HUES64 (cell line): ENCODE measurements at regions not wholly inside any gene's neighbourhood (a gene's known extent, or its start where the extent isn't known, plus 50 kb on each side); places are given as distances from the start of the nearest gene placed in this dataset.
"Not testable (repeated sequence)": the region's sequence is repeated elsewhere in the genome, so short reads cannot be mapped to it uniquely, and the experiment has no call there.

Source experiments
- H3K27ac ChIP-seq: 2 replicates; pipeline ENCODE4 v1.7.0; 2013; ENCODE audit warnings: low read depth, low read length, inconsistent platforms
- H3K27me3 ChIP-seq: 2 replicates; pipeline ENCODE4 v1.6.1; 2013; ENCODE audit warnings: mild to moderate bottlenecking, low read length; ENCODE audit not compliant: insufficient read depth
- H3K36me3 ChIP-seq: 2 replicates; pipeline ENCODE4 v1.6.1; 2013; ENCODE audit warnings: mild to moderate bottlenecking, low read length; ENCODE audit not compliant: insufficient read depth
- H3K4me1 ChIP-seq: 2 replicates; pipeline ENCODE4 v1.6.1; 2013; ENCODE audit warnings: mild to moderate bottlenecking, low read length, moderate library complexity; ENCODE audit not compliant: insufficient read depth
- H3K4me3 ChIP-seq: 2 replicates; pipeline ENCODE4 v1.5.1; 2013; ENCODE audit warnings: mild to moderate bottlenecking, low read length, moderate library complexity
- H3K9ac ChIP-seq: 2 replicates; pipeline ENCODE4 v1.6.1; 2013; ENCODE audit warnings: mild to moderate bottlenecking, low read depth, low read length
- H3K9me3 ChIP-seq: 2 replicates; pipeline ENCODE4 v1.6.1; 2013; ENCODE audit warnings: low read depth, low read length; ENCODE audit not compliant: insufficient read depth
- WGBS: fragments of 150-250, 120-280 bp; methylation state at CpG from one replicate; pipeline ENCODE4 v1.1.7; 2013; ENCODE audit warnings: missing lambda C conversion rate; 5-methylcytosine and 5-hydroxymethylcytosine counted together

DNA sequence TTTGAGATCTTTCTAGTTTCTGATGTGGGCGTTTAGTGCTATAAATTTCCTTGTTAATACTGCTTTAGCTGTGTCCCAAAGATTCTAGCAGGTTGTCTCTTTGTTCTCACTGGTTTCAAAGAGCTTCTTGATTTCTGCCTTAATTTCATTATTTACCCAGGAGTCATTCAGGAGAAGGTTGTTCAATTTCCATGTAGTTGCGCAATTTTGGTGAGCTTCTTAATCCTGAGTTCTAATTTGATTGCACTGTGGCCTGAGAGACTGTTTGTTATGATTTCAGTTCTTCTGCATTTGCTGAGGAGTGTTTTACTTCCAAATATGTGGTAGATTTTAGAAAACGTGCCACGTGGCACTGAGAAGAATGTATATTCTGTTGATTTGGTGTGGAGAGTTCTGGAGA lies 254.6 kb downstream of the ADGRL2 start:
- WGBS: 92% methylated on average over 4 of the region's 4 CpGs
- H3K27ac ChIP-seq, H3K9ac ChIP-seq, H3K9me3 ChIP-seq, H3K4me1 ChIP-seq, H3K4me3 ChIP-seq, H3K36me3 ChIP-seq, H3K27me3 ChIP-seq: not testable (repeated sequence)

DNA sequence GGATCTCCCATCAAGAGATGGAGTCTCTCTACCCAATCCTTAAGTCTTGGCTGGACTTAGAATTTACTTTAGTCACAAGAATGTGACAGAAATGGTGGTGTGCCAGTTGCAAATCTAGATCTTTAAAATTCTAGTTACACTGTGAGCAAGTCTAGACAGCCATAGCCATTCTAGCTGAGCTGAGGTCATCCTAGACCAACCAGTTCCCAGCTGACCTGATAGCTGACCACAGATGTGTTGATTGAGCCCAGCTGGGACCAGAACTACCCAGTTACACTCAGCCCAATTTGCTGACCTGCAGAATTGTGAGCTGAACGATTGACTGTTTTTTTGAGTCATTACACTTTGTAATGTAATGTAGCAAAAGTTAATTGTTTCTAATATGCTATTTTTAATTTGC lies 251.8 kb downstream of the ADGRL2 start:
- no peak overlapping the region for H3K4me3 ChIP-seq
- H3K9ac ChIP-seq: no peak overlapping the region
- H3K9me3 ChIP-seq: no peaks in the 10 kb centered on the region
- H3K27me3 ChIP-seq: no peaks in the 10 kb centered on the region
- no peak overlapping the region for H3K27ac ChIP-seq
- H3K4me1 ChIP-seq: 0 out of 2 replicates have a peak, but pooled peaks cover 4% of the 10 kb centered on the region
- whole genome bisulfite sequencing: no CpG with 5 or more reads among the region's 1 CpG
- no peaks in the 10 kb centered on the region for H3K36me3 ChIP-seq

DNA sequence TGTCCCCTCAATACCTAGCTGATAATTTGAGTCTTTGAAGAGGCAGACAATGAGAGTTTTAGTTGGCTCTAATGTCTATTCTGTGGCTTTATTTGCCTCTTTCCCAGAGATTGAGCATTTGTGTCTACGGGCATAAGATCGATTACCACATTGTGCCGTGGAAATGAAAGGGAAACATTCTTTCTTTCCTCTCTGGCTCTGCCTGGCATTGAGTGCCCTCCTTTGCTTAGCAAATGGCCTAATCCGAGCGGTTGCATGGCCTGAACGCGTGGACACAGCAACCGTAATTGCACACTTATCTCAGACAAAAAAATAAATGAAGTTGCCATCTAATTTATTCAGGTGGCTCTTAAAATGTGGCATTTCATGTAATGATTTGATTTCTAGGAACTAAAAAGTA lies 247.9 kb downstream of the ADGRL2 start:
- 0 out of 2 replicates have a peak, but pooled peaks cover 4% of the 10 kb centered on the region for H3K4me1 ChIP-seq
- no peak overlapping the region for H3K27ac ChIP-seq
- 96% methylated on average over 8 of the region's 8 CpGs for WGBS
- no peak overlapping the region for H3K9ac ChIP-seq
- H3K4me3 ChIP-seq: no peak overlapping the region
- no peaks in the 10 kb centered on the region for H3K27me3 ChIP-seq
- no peaks in the 10 kb centered on the region for H3K36me3 ChIP-seq
- no peaks in the 10 kb centered on the region for H3K9me3 ChIP-seq

DNA sequence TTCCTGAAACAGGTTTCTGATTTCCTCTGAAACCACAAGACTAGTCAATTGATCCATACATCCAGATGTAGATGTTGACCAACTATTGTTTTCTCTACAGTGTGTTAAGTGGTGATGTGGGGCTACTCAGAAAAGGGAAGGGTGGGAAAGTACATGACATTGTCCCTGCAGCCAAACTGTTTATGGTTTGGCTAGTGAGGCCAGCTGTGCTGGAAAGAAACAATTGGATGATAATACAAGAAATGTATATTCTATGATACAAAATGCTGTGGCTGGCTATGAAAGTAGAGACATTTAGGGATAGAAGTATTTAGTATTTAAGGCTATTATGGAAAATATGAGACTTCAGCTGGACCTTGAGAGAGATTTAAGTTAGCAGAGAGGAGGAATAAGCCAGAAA lies 244.5 kb downstream of the ADGRL2 start:
- Histone ChIP-seq H3K36me3 (no peaks in the 10 kb centered on the region), H3K27ac (no peak overlapping the region), H3K4me3 (no peak overlapping the region), H3K9ac (no peak overlapping the region), H3K9me3 (no peaks in the 10 kb centered on the region), H3K4me1 (0 out of 2 replicates have a peak, but pooled peaks cover 4% of the 10 kb centered on the region), H3K27me3 (no peaks in the 10 kb centered on the region)

DNA sequence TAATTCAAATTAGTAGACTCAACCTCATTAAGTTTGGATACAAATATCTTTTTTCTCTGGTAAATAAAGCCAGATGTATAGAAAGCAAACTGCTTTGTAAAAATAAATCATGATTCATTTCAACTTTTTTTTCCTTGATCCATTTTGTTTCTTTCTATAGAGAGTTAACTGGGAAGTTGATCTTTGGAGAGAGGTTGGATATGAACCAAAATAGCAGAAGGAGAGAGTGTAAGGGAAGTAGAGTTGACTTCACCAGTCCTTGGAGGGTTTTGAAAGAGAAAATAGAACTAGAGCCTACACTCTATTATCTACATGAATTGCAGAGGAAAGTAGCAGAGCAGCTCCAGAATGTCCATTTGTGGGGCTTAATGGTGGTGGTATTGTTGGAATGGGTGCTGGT lies 243.8 kb downstream of the ADGRL2 start:
- H3K4me1 ChIP-seq: 0 out of 2 replicates have a peak, but pooled peaks cover 4% of the 10 kb centered on the region
- H3K4me3 ChIP-seq: no peak overlapping the region
- no peaks in the 10 kb centered on the region for H3K36me3 ChIP-seq
- no peaks in the 10 kb centered on the region for H3K9me3 ChIP-seq
- no peaks in the 10 kb centered on the region for H3K27me3 ChIP-seq
- no peak overlapping the region for H3K9ac ChIP-seq
- no peak overlapping the region for H3K27ac ChIP-seq

DNA sequence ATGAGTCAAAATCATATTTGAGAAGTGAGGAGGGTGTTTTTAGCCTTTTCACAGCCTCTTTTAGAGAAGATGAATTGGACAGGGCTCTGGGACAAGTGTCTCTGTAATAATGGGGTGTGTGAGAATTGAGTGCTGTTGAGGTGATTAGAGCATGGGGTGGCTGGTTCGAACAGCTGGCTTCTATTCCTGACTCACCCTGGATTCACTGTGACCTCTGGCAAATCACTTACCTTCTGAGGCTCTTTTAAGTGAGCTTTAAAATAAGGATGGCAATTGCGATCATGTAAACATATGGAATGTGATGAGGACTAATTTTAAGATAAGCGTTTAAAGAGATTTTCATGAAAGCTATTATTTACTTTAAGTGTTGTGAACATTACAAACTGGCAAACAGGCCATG lies 243.4 kb downstream of the ADGRL2 start:
- H3K36me3 ChIP-seq: no peaks in the 10 kb centered on the region
- H3K4me1 ChIP-seq: 0 out of 2 replicates have a peak, but pooled peaks cover 4% of the 10 kb centered on the region
- WGBS: 96% methylated on average over 3 of the region's 3 CpGs

DNA sequence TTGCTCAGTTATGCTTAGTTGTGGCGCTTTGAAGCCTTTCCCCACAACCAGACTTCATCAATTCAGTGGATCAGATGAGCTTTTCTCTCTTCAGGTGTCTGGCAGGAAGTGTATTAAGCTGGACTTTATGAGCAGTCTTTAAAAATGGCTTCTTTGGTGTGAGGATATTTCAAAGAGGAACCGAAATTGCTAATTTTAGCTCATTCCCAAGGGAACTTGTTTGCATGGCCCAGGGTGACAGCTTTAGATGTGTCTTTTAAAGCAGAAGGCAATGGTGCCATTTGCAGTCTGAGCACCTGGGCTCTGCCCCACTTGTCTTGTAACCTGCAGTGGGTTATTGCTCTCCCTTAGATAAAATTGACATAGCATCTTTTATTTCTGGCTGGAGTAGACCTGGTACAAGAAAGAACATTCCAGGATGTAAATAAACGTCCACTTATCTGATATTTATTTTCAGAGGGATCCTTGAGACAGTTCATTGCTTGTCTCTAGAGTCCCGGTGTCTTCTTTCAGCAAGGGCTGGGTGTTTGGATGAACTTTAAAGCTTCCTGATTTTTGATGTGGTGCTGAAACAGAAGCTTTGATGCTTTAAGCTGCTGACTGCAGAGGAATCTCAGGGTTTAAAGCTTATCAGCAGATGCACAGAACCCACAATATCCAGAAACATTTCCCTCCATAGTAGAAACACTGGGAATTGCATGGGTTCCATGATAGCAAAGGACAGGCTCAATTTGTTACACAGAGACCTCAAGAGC lies 241.7 kb downstream of the ADGRL2 start:
- H3K4me1 ChIP-seq: no peaks in the 10 kb centered on the region
- no peaks in the 10 kb centered on the region for H3K27me3 ChIP-seq
- no peaks in the 10 kb centered on the region for H3K9me3 ChIP-seq
- H3K27ac ChIP-seq: no peak overlapping the region
- no peak overlapping the region for H3K4me3 ChIP-seq
- H3K36me3 ChIP-seq: no peaks in the 10 kb centered on the region
- 90% methylated on average over 4 of the region's 4 CpGs for WGBS
- H3K9ac ChIP-seq: no peak overlapping the region

More for the DNA sequence above, 243.4 kb downstream of the ADGRL2 start:
- Histone ChIP-seq H3K9me3 (no peaks in the 10 kb centered on the region), H3K27ac (no peak overlapping the region), H3K4me3 (no peak overlapping the region), H3K27me3 (no peaks in the 10 kb centered on the region), H3K9ac (no peak overlapping the region)
